ENCODE measurements at regions not wholly inside any gene's neighbourhood (a gene's known extent, or its start where the extent isn't known, plus 50 kb on each side); places are given as distances from the start of the nearest gene placed in this dataset.

GRCh38 chr13:99123101-99124045, 77.3 kb upstream of the UBAC2 start:
- H3K4me3 Mint-ChIP-seq (ENCODE audit: unreplicated experiment), result no peak overlapping the region
- peaks cover 3% of the 10 kb centered on the region for H3K9me3 Mint-ChIP-seq (ENCODE audit: unreplicated experiment)
- TF ChIP-seq CTCF (IDR thresholded peaks at IDR 0.05), result no peak
- H3K27ac Mint-ChIP-seq (ENCODE audit: unreplicated experiment), result no peak overlapping the region
- peaks cover 3% of the 10 kb centered on the region for H3K27me3 Mint-ChIP-seq (ENCODE audit: unreplicated experiment)
- peak; percentile 64 for DNase-seq (ENCODE audit: extremely low spot score, unreplicated experiment)
- H3K36me3 Mint-ChIP-seq (ENCODE audit: unreplicated experiment), result no peaks in the 10 kb centered on the region
- H3K4me1 Mint-ChIP-seq (ENCODE audit: unreplicated experiment), result peaks cover 23% of the 10 kb centered on the region

GRCh38 chr13:99124046-99124400, 76.6 kb upstream of the UBAC2 start:
- no peak for DNase-seq (ENCODE audit: extremely low spot score, unreplicated experiment)
- Mint-ChIP-seq H3K4me1 (ENCODE audit: unreplicated experiment) (peaks cover 23% of the 10 kb centered on the region), H3K27me3 (ENCODE audit: unreplicated experiment) (peaks cover 3% of the 10 kb centered on the region), H3K36me3 (ENCODE audit: unreplicated experiment) (no peaks in the 10 kb centered on the region), H3K9me3 (ENCODE audit: unreplicated experiment) (peaks cover 3% of the 10 kb centered on the region), H3K27ac (ENCODE audit: unreplicated experiment) (no peak overlapping the region), H3K4me3 (ENCODE audit: unreplicated experiment) (no peak overlapping the region)
- TF ChIP-seq CTCF (IDR thresholded peaks at IDR 0.05), result no peak

- peak; percentile 42 for DNase-seq (ENCODE audit: extremely low spot score, unreplicated experiment)
Observed at GRCh38 chr13:99124794-99125316, 75.8 kb upstream of the UBAC2 start.

GRCh38 chr13:99125326-99125915, 75.2 kb upstream of the UBAC2 start:
- peaks cover 23% of the 10 kb centered on the region for H3K4me1 Mint-ChIP-seq (ENCODE audit: unreplicated experiment)
- peaks cover under 1% of the 10 kb centered on the region for H3K9me3 Mint-ChIP-seq (ENCODE audit: unreplicated experiment)
- TF ChIP-seq CTCF (IDR thresholded peaks at IDR 0.05), result no peak
- H3K36me3 Mint-ChIP-seq (ENCODE audit: unreplicated experiment), result no peaks in the 10 kb centered on the region
- peak; percentile 72 for DNase-seq (ENCODE audit: extremely low spot score, unreplicated experiment)
- peak overlapping the region; percentile 39 for H3K4me3 Mint-ChIP-seq (ENCODE audit: unreplicated experiment)
- H3K27ac Mint-ChIP-seq (ENCODE audit: unreplicated experiment), result peak overlapping the region; percentile 73
- H3K27me3 Mint-ChIP-seq (ENCODE audit: unreplicated experiment), result peaks cover 3% of the 10 kb centered on the region

More at GRCh38 chr13:99124794-99125316, 75.8 kb upstream of the UBAC2 start:
- TF ChIP-seq CTCF (IDR thresholded peaks at IDR 0.05), result no peak
- Mint-ChIP-seq H3K36me3 (ENCODE audit: unreplicated experiment) (no peaks in the 10 kb centered on the region), H3K4me1 (ENCODE audit: unreplicated experiment) (peaks cover 23% of the 10 kb centered on the region), H3K27ac (ENCODE audit: unreplicated experiment) (peak overlapping the region; percentile 73), H3K9me3 (ENCODE audit: unreplicated experiment) (peaks cover 3% of the 10 kb centered on the region), H3K27me3 (ENCODE audit: unreplicated experiment) (peaks cover 3% of the 10 kb centered on the region), H3K4me3 (ENCODE audit: unreplicated experiment) (peak overlapping the region; percentile 39)

GRCh38 chr13:99126821-99127220, 73.8 kb upstream of the UBAC2 start:
- TF ChIP-seq CTCF (IDR thresholded peaks at IDR 0.05), result no peak
- H3K27me3 Mint-ChIP-seq (ENCODE audit: unreplicated experiment), result peaks cover 3% of the 10 kb centered on the region
- no peak overlapping the region for H3K4me3 Mint-ChIP-seq (ENCODE audit: unreplicated experiment)
- H3K36me3 Mint-ChIP-seq (ENCODE audit: unreplicated experiment), result no peaks in the 10 kb centered on the region
- peak; percentile 38 for DNase-seq (ENCODE audit: extremely low spot score, unreplicated experiment)
- no peaks in the 10 kb centered on the region for H3K9me3 Mint-ChIP-seq (ENCODE audit: unreplicated experiment)
- H3K27ac Mint-ChIP-seq (ENCODE audit: unreplicated experiment), result no peak overlapping the region
- peaks cover 21% of the 10 kb centered on the region for H3K4me1 Mint-ChIP-seq (ENCODE audit: unreplicated experiment)

Measured in osteocyte (in vitro differentiated cells).